Transverse colon (tissue), 3 donors: ENCODE measurements at regions not wholly inside any gene's neighbourhood (a gene's known extent, or its start where the extent isn't known, plus 50 kb on each side); places are given as distances from the start of the nearest gene placed in this dataset.

Experiments used
- CTCF ChIP-seq, 5 experiments: fragments of 200-600 bp in 3 of 5; fragments of 450-650 bp in 2 of 5; sonication (generic) in 3 of 5; IDR thresholded peaks; 1 replicate in 2 of 5; 2 replicates in 3 of 5; pipeline ENCODE4 v1.5.1; 2016 to 2017; ENCODE audit warnings: antibody characterized with exemption in 5 of 5, inconsistent platforms in 3 of 5, mild to moderate bottlenecking in 2 of 5, moderate library complexity in 1 of 5
- POLR2A ChIP-seq: fragments of 450-650 bp; IDR thresholded peaks from one replicate; pipeline ENCODE4 v1.6.1; 2016; ENCODE audit warnings: antibody characterized with exemption, mild to moderate bottlenecking, moderate library complexity

GRCh38 chr1:232364654-232365382, 265.1 kb downstream of the SIPA1L2 start:
- TF ChIP-seq CTCF (IDR thresholded peaks at IDR 0.05) (no peak), POLR2A (no peak)
